ENCODE measurements at regions not wholly inside any gene's neighbourhood (a gene's known extent, or its start where the extent isn't known, plus 50 kb on each side); places are given as distances from the start of the nearest gene placed in this dataset.
"Not testable (repeated sequence)": the region's sequence is repeated elsewhere in the genome, so short reads cannot be mapped to it uniquely, and the experiment has no call there.

- no peak for DNase-seq
Observed at GRCh38 chr14:27634056-27634970, 1036.5 kb upstream of the NOVA1 start.

- not testable (repeated sequence) for DNase-seq
Observed at GRCh38 chr14:27640688-27641087, 1042.9 kb upstream of the NOVA1 start.

GRCh38 chr14:27642251-27642866, 1044.5 kb upstream of the NOVA1 start:
- no peak for DNase-seq

DNA sequence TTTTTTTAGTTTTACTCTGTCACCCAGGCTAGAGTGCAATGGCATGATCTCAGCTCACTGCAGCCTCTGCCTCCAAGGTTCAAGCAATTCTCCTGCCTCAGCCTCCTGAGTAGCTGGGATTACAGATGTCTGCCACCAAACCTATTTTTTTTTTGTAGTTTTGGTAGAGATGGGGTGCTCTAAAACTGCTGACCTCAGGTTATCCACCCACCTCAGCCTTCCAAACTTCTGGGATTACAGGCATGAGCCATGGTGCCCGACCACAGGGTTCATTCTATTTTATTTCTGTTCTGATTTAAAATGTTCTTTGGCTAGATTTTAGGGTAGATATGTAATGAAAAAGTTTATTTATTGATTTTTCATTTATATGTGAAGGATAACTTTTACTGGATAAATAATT, 1062.8 kb upstream of the NOVA1 start:
- DNase-seq: no peak

GRCh38 chr14:27668531-27668930, 1070.7 kb upstream of the NOVA1 start:
- no peak for DNase-seq

- peak; percentile 9 for DNase-seq
Observed at GRCh38 chr14:27672047-27672446, 1074.2 kb upstream of the NOVA1 start.

DNA sequence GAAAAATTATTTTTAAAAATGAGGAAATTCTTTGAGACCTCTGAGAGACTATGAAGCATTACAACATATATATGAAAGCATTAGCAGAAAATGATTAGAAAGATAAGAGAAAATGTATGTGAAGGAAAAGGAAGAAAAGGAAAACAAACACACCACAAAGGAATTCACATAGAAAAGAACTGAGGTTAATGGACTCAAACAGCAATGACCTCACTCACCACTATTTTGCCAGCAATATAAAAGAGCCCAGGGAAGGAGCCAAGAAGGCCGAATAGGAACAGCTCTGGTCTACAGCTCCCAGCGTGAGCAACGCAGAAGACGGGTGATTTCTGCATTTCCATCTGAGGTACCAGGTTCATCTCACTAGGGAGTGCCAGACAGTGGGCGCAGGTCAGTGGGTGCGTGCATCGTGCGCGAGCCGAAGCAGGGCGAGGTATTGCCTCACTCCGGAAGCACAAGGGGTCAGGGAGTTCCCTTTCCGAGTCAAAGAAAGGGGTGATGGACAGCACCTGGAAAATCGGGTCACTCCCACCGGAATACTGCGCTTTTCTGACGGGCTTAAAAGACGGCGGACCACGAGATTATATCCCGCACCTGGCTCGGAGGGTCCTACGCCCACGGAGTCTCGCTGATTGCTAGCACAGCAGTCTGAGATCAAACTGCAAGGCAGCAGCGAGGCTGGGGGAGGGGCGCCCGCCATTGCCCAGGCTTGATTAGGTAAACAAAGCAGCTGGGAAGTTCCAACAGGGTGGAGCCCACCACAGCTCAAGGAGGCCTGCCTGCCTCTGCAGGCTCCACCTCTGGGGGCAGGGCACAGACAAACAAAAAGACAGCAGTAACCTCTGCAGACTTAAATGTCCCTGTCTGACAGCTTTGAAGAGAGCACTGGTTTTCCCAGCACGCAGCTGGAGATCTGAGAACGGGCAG, 1075.2 kb upstream of the NOVA1 start:
- not testable (repeated sequence) for DNase-seq

- no peak for DNase-seq
Observed at GRCh38 chr14:27686137-27686536, 1080.5 kb upstream of the FOXG1 start.

GRCh38 chr14:27688841-27689444, 1077.6 kb upstream of the FOXG1 start:
- DNase-seq: no peak

GRCh38 chr14:27712364-27712763, 1054.2 kb upstream of the FOXG1 start:
- no peak for DNase-seq

- DNase-seq: no peak
Observed at GRCh38 chr14:27715561-27715960, 1051.0 kb upstream of the FOXG1 start.

DNA sequence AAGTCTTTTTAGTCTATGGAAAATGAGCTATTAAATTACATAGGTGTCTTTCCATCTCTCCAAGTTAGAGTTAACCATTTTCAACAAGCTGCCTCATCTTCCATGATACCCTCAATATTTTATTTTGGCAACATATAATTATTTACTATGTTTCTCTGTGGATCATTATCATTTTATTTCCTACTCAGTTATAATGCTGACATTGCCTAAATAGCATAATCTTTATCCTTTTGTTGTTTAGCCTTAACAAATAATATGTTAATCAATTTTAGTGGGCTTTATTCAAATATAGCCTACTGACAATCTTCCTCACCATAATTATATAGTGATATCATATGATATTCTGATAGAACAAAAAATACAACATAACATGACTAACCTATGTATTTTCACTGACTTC, 1044.8 kb upstream of the FOXG1 start:
- no peak for DNase-seq

DNA sequence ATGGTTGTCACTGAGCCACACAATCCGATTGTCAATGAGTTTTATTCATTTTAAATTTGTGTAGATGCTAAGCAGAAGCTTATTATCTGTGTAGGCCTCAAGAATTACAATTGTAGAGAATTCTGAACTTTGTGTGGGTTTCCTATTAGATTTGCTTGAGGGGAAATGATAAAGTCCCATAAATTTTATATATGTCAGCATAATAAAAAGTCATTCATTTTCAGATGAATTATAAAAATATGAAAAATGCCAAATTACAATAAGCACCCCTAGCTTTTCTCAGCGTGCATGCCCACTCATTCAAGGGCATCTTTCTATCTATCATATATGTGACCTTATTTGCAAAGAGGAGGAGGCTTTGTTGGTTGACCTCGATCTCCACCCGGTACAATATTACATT, 1041.1 kb upstream of the FOXG1 start:
- no peak for DNase-seq

DNA sequence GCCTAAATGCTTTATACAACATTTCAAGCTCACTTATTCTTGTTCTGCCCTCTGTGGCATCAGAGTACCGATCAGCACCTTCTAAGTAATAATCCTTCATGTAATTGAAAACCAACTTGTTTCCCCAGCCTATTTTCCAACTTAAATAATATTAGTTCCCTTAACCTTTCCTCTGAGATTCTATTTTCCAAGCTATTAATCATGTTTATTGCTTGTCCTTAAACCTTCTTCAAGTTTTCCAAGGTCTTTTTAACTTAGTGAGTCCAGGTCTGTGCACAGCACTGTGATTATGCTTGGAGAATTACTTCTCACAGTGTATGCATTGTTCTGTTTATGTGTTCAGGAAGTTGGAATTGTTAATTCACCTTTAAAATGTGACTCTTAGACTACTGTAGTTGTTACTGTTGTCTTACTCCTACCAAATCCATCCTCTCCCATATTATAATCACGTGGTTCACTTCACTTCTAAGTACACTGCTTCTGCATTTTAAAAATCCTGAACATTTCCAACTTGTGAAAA, 1039.3 kb upstream of the FOXG1 start:
- DNase-seq: no peak

- DNase-seq: no peak
Observed at GRCh38 chr14:27730204-27730603, 1036.4 kb upstream of the FOXG1 start.

DNA sequence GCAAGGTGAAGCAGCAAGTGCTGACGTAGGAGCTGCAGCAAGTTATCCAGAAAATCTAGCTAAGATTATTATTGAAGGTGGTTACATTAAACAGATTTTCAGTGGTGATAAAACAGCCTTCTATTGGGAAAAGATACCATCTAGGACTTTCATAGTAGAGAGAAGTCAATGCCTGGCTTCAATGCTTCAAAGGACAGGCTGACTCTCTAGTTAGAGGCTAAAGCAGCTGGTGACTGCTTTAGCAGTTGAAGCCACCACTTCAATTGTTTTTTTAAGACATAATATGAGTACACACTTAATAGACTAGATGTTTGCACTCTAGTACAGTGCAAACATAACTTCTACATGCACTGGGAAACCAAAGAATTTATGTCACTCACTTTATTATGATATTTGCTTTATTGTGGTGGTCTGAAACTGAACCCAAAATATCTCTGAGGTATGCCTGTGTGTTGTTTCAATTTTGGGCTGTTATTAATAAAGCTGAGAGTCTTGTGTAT, 1026.9 kb upstream of the FOXG1 start:
- no peak for DNase-seq

DNA sequence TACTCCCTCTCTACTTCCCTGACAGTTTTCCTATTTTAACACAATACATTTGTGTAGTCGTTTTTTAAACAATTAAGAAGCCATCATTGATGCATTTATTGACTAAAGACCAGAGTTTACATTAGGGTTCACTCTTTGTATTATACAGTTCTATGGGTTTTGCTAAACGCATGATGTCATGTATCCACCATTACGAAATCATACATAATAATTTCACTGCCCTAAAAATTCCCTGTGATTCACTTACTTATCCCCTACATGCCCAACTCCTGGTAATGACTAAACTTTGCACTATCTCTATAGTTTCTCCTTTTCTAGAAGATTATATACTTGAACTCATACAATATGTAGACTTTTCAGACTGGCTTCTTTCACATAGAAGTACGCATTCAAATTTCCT, 1016.5 kb upstream of the FOXG1 start:
- DNase-seq: no peak

GRCh38 chr14:27757642-27758041, 1008.9 kb upstream of the FOXG1 start:
- DNase-seq: not testable (repeated sequence)

GRCh38 chr14:27760367-27760766, 1006.2 kb upstream of the FOXG1 start:
- DNase-seq: not testable (repeated sequence)

- DNase-seq: not testable (repeated sequence)
Observed at GRCh38 chr14:27799066-27800028, 967.2 kb upstream of the FOXG1 start.
